ENCODE measurements at regions not wholly inside any gene's neighbourhood (a gene's known extent, or its start where the extent isn't known, plus 50 kb on each side); places are given as distances from the start of the nearest gene placed in this dataset.

DNA sequence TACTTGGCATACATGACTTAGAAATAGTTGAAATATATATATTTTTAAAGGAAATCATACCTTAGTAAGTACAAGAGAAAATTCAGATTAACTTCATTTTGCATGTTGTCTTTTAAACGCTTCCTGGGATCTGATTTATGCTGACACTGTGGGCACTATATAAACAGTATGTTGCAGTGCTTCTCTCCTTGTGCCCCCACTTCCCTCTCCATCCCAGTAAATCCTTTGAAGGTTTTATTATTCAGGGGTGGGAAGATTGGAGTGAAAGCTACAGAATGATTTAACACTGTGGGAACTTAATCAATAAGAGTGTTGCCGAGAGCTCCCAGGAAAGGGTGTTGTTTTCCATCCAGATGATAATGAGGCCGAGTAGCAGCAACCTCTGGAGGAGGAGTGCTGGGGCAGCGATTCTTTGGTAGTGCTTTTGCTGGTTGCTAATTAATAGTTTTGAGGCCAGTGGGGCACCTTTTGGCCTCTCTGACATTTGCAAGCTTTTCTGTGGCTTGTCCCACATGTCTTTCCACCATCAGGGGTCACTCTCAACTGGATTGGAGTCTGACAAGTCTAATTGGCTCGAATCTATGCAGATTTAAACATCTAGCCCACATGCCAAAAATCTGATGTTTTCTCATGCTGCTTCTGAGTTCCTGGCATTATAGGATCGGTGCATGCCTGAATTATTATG is 183.0 kb upstream of the MMS22L start:
- H3K27me3 ChIP-seq (ENCODE audit: insufficient read depth, low read length, poor library complexity, severe bottlenecking) = no peaks in the 10 kb centered on the region
- H3K9me3 ChIP-seq (ENCODE audit: insufficient read depth, low read depth, low read length) = no peaks in the 10 kb centered on the region
- no peaks in the 10 kb centered on the region for H3F3A ChIP-seq (ENCODE audit: low read depth)
- H4K20me1 ChIP-seq (ENCODE audit: insufficient read depth, low read length, poor library complexity, severe bottlenecking) = no peaks in the 10 kb centered on the region
- no peaks in the 10 kb centered on the region for H3K79me2 ChIP-seq (ENCODE audit: insufficient read depth, low read length)
- H3K9ac ChIP-seq (ENCODE audit: low read depth, low read length, poor library complexity, severe bottlenecking) = no peak overlapping the region
- TF ChIP-seq, protein P1, sequence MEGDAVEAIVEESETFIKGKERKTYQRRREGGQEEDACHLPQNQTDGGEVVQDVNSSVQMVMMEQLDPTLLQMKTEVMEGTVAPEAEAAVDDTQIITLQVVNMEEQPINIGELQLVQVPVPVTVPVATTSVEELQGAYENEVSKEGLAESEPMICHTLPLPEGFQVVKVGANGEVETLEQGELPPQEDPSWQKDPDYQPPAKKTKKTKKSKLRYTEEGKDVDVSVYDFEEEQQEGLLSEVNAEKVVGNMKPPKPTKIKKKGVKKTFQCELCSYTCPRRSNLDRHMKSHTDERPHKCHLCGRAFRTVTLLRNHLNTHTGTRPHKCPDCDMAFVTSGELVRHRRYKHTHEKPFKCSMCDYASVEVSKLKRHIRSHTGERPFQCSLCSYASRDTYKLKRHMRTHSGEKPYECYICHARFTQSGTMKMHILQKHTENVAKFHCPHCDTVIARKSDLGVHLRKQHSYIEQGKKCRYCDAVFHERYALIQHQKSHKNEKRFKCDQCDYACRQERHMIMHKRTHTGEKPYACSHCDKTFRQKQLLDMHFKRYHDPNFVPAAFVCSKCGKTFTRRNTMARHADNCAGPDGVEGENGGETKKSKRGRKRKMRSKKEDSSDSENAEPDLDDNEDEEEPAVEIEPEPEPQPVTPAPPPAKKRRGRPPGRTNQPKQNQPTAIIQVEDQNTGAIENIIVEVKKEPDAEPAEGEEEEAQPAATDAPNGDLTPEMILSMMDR (conservative IDR thresholded peaks at IDR 0.05; ENCODE audit: low read length) = no peak
- TF ChIP-seq EZH2phosphoT487 (IDR thresholded peaks at IDR 0.05; ENCODE audit: borderline replicate concordance) = no peak
- H3K4me3 ChIP-seq (ENCODE audit: low read length, poor library complexity, severe bottlenecking) = no peak overlapping the region
- H3K9me2 ChIP-seq (replicated peaks; ENCODE audit: low read depth, low read length) = no peaks in the 10 kb centered on the region
- H2AFZ ChIP-seq (ENCODE audit: low read length) = no peak overlapping the region
- H3K4me2 ChIP-seq (ENCODE audit: low read depth, low read length, poor library complexity, severe bottlenecking) = no peak overlapping the region
- no peaks in the 10 kb centered on the region for H3K36me3 ChIP-seq (ENCODE audit: insufficient read depth, low read length)
- H3K4me1 ChIP-seq (ENCODE audit: insufficient read depth, low read length, poor library complexity, severe bottlenecking) = no peaks in the 10 kb centered on the region

DNA sequence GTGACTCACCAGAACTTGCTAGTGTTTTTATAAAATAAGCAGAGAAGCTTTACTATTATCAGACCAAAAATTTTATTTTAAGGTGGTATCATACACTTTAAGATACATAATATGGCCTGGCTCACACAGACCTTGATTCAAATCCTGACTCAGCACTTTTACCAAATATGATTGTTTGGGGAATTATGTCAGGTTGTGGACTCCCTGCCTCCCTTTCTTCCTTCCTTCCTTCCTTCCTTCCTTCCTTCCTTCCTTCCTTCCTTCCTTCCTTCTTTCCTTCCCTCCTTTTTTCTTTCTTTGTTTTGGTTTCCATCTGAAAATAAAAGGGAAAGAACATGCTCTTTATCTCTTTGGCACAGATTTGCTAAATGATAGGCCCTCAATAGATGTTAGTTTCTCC is 186.0 kb upstream of the MMS22L start:
- Histone ChIP-seq H3K27me3 (ENCODE audit: insufficient read depth, low read length, poor library complexity, severe bottlenecking) (no peaks in the 10 kb centered on the region), H3K79me2 (ENCODE audit: insufficient read depth, low read length) (no peaks in the 10 kb centered on the region), H2AFZ (ENCODE audit: low read length) (no peak overlapping the region), H3K36me3 (ENCODE audit: insufficient read depth, low read length) (no peaks in the 10 kb centered on the region), H3K9me3 (ENCODE audit: insufficient read depth, low read depth, low read length) (no peaks in the 10 kb centered on the region), H4K20me1 (ENCODE audit: insufficient read depth, low read length, poor library complexity, severe bottlenecking) (no peaks in the 10 kb centered on the region), H3K4me2 (ENCODE audit: low read depth, low read length, poor library complexity, severe bottlenecking) (no peak overlapping the region), H3K4me3 (ENCODE audit: low read length, poor library complexity, severe bottlenecking) (no peak overlapping the region), H3K9me2 (replicated peaks; ENCODE audit: low read depth, low read length) (no peaks in the 10 kb centered on the region), H3K9ac (ENCODE audit: low read depth, low read length, poor library complexity, severe bottlenecking) (no peak overlapping the region), H3F3A (ENCODE audit: low read depth) (no peaks in the 10 kb centered on the region), H3K4me1 (ENCODE audit: insufficient read depth, low read length, poor library complexity, severe bottlenecking) (no peaks in the 10 kb centered on the region)
- TF ChIP-seq, protein P1 (conservative IDR thresholded peaks at IDR 0.05; ENCODE audit: low read length) = no peak
- TF ChIP-seq EZH2phosphoT487 (IDR thresholded peaks at IDR 0.05; ENCODE audit: borderline replicate concordance) = no peak

DNA sequence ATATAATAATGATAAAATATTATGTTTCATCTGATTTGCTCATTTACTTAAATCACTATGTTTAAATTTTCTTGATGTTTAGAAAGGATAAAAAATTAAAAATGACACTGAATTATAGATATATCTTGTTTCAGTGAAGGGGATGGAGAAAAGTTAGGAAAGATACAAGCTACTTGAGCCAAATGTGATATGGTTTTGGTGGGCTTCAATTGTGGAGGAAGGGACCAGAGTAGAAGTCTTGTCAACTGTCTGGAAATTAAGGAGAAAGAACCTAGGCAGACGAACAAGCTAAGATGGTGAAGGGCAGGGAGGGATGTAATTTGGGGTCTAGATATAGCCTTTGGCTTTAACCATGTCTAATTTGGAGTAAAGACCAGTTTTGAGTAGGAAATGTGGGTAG is 186.4 kb upstream of the MMS22L start:
- H3K9me3 ChIP-seq (ENCODE audit: insufficient read depth, low read depth, low read length) = no peaks in the 10 kb centered on the region
- H3K4me3 ChIP-seq (ENCODE audit: low read length, poor library complexity, severe bottlenecking) = no peak overlapping the region
- H3K36me3 ChIP-seq (ENCODE audit: insufficient read depth, low read length) = no peaks in the 10 kb centered on the region
- no peak for TF ChIP-seq EZH2phosphoT487 (IDR thresholded peaks at IDR 0.05; ENCODE audit: borderline replicate concordance)
- TF ChIP-seq, protein P1 (conservative IDR thresholded peaks at IDR 0.05; ENCODE audit: low read length) = no peak
- H3K4me1 ChIP-seq (ENCODE audit: insufficient read depth, low read length, poor library complexity, severe bottlenecking) = no peaks in the 10 kb centered on the region
- H4K20me1 ChIP-seq (ENCODE audit: insufficient read depth, low read length, poor library complexity, severe bottlenecking) = no peaks in the 10 kb centered on the region
- no peaks in the 10 kb centered on the region for H3F3A ChIP-seq (ENCODE audit: low read depth)
- H3K4me2 ChIP-seq (ENCODE audit: low read depth, low read length, poor library complexity, severe bottlenecking) = no peak overlapping the region
- no peak overlapping the region for H3K9ac ChIP-seq (ENCODE audit: low read depth, low read length, poor library complexity, severe bottlenecking)
- H3K27me3 ChIP-seq (ENCODE audit: insufficient read depth, low read length, poor library complexity, severe bottlenecking) = no peaks in the 10 kb centered on the region
- no peaks in the 10 kb centered on the region for H3K79me2 ChIP-seq (ENCODE audit: insufficient read depth, low read length)
- H3K9me2 ChIP-seq (replicated peaks; ENCODE audit: low read depth, low read length) = no peaks in the 10 kb centered on the region
- H2AFZ ChIP-seq (ENCODE audit: low read length) = no peak overlapping the region
